SIG-M5 treated with dmso at 0.1 percent for 504 hours (cell line): ENCODE measurements at regions not wholly inside any gene's neighbourhood (a gene's known extent, or its start where the extent isn't known, plus 50 kb on each side); places are given as distances from the start of the nearest gene placed in this dataset.
"Not testable (repeated sequence)": the region's sequence is repeated elsewhere in the genome, so short reads cannot be mapped to it uniquely, and the experiment has no call there.

ENCODE experiments used
- DNase-seq: peaks from one replicate; lab custom pipeline; 2025; ENCODE audit not compliant: unreplicated experiment; lab: John Stamatoyannopoulos, UW

DNA sequence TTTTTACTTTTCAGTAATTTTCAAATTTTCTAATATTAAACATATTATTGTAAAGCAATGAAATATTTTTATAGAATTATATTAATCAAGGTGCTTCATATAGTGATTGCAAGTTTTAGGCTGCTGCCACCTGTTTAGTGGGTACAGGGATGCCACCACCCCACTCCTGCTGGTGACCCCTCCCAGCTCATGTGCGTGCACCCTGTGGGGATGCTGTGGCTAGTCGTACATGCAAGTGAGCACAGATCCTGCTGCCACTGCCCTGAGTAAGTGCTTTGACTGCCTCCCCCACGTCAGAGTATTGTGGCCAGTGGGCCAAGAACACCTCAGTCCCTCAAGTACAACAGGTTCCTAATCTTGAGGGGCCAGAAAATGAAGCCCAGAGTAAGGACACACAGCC, 320.1 kb upstream of the DDI1 start:
- no peak for DNase-seq

DNA sequence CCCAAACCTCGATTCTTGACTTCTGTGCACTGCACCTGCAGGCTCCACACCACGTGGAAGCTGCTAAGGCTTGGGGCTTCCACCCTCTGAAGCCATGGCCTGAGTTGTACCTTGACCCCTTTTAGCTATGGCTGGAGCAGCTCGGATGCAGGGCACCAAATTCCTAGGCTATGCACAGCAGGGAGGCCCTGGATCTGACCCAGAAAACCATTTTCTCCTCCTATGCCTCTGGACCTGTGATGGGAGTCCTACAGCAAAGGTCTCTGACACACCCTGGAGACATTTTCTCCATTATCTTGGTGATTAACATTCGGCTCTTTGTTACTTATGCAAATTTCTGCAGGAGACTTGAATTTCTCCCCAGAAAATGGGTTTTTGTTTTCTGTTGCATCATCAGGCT, 309.2 kb upstream of the DDI1 start:
- no peak for DNase-seq

DNA sequence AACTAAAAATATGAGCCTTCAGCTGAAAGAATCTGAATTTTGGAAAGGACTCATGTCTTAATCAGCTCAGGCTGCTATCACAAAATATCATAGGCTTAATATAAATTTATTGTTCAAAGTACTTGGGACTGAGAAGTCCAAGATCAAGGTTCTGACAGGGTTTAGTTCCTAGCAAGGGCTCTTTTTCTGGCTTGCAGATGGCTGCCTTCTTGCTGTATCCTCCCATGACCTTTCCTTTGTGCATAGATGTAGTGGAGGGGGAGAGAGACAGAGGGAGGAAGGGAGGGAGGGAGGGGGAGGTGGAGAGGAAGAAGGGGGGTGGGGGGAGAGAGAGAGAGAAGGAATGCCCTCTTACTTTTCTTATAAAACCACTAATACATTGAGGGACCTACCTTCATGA, 306.8 kb upstream of the DDI1 start:
- no peak for DNase-seq

DNA sequence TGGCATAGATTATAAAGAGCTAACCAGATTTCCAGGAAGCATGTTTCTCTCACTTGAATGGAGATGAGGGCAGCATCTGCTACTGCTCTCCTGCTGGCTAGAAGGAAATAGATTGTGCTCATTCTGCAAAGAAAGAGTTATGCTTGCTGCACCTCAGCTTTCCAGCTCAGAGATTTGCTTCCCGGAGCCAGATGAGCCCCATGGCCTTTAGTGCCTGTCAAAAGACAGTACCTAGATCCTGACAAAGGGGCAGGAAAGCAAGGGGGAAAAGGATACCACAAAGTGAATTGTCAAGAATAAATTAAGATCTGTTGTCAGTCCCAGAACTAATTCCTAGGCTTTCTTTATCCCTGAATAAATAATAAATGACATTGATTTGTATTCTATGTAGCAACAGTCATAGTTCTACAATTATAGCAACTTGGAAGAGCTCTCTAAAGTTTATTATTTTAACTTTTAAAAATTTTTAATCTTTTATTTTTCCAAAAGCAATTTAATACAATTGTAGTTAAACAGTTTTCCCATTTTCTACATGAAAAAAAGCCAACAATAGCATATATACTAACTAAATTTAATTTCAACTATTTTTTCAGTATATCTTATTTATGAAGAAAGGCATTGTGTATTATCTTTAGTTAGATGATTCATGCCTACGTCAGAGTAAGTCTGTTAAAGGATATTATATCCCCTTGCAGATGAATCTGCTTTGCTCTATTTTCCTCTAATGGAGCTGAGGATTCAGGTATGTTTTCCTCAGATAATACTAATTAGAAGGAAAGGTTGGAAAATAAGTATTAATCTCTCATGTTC, 306.1 kb upstream of the DDI1 start:
- no peak for DNase-seq

DNA sequence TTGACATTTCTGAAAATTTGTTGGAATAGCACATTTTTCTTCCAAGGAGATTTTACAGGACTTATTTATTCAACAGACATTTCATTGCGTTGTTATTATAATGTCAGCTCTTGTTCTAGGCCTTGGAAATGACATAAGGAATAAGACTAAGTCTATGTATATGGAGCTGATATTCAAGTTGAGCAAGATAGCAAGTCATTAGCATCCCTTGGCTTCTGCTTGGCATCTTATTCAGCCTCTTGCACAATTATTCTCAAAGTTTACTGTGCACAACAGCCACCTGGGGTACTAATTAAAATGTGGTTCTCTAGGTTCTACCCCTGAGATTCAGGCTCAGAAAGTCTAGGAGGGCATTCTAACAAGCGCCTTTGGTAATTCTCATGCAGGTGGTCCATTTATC, 304.8 kb upstream of the DDI1 start:
- no peak for DNase-seq

DNA sequence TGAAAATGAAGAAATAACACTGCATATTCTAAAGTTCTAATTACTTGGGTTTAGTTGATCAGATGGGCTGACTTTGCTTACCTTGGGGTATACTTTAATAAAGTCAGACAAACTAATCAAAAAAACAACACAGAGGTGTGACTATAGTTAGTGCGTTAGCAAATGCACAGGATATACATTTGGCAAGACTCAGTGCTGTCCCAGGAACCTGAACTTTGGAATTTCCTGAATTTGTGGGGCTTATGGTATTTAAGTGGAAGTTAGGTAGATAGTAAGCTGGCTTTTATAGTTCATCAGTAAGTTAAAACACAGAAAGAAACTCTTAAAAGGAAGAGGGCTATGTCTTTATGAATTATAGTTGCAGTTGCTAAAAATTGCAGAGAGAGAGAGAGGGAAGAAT, 302.6 kb upstream of the DDI1 start:
- DNase-seq = no peak

DNA sequence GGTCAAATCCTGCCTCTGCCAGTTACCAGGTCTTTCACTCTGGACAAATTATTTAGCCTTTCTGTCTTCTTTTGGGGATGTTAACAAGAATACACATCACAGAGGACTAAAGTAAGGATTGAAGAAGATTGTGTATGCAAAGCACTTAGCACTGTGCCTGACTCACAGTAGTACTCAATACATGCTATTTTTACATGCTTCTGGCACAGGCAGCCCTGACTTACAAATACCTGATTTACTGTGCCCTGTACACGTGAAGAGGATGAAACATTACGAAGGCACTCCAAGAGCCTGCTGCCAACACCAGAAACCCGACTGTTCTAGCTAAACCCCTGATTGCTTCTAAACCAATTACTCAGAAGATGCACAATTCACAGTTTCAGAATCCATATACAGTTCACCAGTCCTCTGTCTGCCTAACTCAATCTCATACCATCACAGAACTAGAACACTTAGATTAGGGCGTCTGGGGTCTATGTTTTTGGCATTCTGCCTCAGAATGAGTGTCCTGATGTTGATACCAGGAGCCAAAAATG, 300.9 kb upstream of the DDI1 start:
- no peak for DNase-seq

DNA sequence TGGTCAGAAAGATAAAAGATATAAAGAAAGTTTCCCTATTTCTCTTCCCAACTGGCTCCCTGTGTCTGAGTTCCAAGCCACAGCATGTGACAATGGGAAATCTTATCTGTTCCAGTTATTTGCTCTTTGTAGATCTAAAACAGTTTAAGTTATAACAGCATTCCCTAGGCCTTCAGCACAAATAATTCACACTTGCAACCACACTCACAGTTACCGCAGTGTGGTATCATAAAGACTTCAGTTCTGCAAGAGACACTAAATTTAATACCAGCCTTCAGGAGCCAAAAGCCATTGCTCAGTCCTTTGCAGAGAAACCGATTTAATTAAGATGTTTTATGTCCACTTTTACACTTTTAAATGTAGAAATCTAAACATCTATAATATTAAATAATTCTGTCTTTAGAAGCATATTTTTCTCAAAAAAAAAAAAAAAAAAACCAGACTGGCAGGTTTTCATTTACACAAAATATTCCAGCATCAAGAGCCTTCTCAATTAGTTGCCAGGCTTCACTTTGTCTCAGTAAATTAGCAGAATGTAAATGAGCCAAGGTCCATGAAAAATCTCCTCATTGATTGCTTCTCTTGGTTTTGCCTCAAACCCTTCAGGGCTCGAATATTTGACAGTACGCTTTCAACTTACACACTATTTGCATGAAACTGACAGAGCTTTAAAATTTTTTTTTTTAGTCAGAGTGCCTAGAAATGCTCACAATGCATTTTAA, 300.0 kb upstream of the DDI1 start:
- no peak for DNase-seq

DNA sequence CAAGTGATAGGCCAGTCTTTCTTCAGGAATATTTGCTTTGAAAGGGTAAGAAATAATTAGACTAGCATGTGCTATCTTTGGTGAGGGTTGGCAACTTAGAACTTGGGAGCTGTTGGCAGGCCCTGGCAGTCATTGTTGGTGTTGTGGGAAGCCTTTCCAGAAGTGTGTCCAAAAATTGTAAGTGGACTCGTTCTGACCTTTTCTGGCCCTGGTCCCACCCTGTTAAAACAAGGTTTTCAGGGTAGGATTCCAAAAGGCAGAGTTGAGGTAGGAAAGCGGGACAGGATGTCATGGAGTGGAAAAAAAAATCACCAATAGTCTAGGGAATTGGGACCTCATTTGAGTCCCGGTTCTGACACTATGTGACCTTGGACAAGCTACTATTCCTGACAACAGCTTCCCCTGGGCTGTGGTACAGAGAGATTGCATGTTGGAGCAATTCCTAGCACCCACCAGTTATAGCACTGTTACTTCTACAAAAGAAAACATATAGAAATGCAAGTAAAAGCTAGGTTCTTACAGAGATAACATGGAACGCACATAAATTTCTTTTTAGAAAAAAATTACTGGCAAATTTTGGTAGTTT, 299.3 kb upstream of the DDI1 start:
- no peak for DNase-seq

DNA sequence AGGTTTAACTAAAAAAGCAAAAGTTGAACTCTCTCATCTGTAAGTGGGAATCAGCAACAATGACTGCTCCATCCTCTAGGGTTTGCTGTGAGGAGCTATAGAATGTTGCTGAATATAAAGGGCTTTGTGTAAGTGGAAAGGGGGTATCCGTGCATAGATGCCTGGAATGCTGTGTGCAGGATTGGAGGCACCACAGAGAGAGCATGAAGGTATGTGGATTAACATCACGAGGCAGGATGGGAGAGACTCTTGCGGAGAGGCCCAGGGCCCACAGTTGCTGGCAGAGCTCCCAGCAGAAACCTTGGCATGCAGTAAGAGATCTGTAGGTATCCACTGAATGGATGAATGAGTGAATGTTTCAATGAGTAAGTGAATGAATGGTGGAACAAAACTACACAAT, 298.7 kb upstream of the DDI1 start:
- no peak for DNase-seq

DNA sequence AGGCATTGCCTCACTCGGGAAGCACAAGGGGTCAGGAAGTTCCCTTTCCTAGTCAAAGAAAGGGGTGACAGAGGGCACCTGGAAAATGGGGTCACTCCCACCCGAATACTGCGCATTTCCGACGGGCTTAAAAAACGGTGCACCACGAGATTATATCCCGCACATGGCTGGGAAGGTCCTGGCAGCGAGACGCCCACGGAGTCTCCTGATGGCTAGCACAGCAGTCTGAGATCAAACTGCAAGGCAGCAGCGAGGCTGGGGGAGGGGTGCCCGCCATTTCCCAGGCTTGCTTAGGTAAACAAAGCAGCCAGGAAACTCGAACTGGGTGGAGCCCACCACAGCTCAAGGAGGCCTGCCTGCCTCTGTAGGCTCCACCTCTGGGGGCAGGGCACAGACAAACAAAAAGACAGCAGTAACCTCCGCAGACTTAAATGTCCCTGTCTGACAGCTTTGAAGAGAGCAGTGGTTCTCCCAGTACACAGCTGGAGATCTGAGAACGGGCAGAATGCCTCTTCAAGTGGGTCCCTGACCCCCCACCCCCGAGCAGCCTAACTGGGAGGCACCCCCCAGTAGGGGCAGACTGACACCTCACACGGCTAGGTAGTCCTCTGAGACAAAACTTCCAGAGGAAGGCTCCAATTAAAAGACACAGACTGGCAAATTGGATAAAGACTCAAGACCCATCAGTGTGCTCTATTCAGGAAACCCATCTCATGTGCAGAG, 297.2 kb upstream of the DDI1 start:
- DNase-seq = not testable (repeated sequence)

DNA sequence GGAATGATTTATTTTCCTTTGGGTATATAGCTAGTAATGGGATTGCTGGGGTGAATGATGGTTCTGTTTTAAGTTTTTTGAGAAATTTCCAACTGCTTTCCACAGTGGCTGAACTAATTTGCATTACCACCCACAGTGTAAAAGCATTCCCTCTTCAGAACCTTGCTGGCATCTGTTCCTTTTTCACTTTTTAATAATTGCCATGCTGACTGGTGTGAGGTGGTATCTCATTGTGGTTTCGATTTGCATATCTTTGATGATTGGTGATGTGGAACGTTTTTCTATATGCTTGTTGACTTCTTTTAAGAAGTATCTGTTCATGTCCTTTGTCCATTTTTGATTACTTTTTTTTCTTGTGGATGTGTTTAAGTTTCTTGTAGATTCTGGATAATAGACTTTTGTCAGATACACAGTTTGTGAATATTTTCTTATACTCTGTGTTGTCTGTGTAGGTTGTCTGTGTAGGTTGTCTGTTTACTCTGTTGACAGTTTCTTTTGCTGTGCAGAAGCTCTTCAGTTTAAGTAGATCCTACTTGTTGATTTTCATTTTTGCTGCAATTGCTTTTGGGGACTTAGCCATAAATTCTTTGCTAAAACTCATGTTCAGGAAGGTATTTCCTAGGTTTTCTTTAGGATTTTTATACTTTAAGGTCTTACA, 291.8 kb upstream of the DDI1 start:
- DNase-seq = no peak

DNA sequence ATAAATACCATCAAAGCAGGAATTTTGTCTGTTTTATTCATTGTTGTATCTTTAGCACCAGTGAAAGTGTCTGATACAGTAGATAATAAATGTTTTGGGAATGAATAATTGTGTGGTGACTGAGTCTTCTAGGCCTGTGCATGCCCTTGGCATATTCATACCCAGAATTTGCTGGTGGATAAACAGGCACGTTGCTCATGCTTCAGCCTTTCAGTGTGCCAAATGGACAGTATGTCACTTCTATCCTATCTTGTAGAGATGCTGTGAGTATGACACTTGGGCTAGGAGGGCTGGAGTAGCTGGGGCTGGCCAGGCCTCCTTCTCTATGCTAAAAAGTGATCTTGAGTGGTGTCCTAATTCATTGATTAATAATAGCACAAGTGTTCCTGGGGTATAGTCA, 287.3 kb upstream of the DDI1 start:
- no peak for DNase-seq

DNA sequence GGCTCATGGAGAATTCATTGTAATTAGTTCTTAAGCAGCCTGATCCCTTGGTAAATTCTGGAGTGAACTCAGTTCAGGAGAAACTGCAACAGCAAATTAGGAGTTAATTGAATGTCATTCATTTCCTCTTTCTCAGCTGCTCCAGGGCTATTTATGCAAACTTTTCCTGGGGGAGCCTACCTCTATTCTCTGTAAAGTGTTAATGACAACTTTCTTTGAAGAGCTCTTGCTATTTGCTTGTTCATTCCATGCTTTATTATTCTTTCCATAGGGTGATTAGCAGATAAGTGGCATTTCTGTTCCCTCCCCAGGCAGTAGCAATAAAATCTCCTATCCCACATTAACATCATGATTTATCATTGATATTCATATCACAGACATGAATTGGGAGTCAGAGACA, 267.6 kb upstream of the DDI1 start:
- no peak for DNase-seq

DNA sequence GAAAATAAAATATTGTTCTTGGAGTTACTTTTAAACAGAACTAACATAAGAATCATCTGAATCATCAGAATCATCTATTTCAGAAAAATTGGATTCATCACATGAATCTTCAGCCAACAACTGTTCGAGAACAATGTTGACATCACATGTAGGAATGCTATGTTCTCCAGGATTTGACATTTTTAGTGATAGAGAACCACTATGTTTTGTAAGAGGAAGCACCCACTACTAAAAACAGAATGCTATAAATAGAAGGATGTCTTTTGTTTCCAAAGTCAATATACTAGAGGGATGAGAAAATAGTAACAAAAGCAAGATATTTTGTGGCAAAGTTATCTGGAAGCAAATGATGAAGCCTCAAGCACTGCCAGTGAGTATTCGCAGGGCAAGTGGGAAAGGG, 263.4 kb upstream of the DDI1 start:
- DNase-seq = no peak

DNA sequence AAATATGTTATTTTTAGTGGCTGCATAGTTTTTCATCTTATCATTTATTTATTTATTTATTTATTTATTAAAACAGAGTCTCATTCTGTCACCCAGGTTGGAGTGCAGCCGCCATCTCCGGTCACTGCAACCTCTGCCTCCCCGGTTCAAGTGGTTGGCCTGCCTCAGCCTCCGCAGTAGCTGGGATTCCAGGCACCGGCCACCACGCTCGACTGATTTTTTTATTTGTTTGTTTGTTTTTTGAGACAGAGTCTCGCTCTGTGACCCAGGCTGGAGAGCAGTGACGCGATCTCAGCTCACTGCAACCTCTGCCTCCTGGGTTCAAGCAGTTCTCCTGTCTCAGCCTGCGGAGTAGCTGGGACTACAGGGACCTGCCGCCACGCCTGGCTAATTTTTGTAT, 262.9 kb upstream of the DDI1 start:
- no peak for DNase-seq

DNA sequence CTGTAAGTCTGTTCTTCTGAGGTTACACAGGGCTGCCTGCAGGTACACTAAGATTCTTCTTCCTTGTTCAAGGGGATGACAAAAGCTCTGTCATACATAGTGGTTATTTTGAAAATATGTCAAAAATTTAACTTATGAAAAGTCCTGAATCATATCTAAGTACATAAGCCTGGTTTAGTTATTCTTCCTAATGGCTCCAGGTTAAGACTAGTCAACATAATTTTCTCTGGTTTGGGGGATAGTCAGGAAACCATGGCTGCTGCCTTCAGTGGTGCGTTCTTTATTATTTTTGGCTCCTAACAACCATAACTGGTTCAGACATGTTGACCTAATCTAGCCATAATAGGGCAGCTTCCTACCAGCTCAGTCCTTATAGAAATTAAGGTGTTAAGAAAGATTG, 257.4 kb upstream of the DDI1 start:
- DNase-seq = no peak

DNA sequence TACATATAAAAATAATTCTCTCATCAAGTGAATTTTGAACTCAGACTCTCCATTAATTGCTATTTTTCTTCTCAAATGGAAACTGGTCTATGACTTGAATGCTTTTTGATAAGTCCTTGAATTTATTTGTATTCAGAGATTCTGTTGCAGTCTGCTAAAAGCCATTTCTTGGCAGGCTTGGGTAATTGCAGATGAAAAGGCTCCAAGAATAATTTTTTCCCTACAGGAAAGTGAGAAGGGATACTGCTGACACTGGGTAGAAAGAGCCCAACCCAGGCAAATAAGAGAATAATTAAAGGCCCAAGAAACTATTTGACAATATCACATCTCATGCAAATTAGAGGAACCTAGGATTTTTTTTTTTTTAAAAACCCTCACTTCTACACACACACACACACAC, 246.5 kb upstream of the DDI1 start:
- no peak for DNase-seq

DNA sequence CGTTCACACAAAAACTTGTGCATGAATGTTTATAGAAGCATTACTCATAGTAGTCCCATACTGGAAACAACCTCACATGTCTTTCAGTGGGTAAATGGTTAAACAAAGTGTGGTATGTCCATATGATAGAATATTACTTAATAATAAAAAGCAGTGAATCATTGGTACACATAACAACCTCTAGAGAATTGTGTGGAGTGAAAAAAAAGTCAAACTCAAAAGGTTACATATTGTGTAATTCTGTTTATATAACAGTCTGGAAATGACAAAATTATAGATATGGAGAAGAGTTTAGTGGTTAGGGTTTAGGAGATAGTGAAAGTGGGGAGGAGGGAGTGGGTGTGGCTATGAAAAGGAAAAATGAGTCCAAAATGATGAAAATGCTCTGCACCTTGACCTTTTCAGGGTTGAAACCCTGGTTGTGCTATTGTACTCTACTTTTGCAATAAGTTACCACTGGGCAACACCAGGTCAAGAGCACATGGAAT, 243.4 kb upstream of the DDI1 start:
- DNase-seq = no peak

DNA sequence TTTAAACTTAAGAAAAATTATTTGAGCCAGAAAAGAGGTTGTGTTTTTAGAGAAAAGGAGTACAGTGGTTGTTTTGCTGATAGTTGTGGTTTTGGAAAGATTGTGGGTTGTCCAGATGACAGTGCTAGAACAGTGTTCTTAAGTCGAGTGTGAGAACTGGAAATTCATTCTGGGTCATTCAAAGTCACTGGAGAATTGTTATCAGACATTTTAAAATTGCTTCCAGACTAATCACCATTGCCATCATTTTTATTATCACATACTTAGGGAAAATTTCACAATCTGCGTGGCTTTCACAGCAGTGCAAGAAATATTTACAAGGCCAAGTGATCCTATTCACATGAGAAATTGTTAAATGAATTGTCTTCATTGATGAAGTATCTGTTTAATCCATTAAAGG, 242.2 kb upstream of the DDI1 start:
- no peak for DNase-seq

DNA sequence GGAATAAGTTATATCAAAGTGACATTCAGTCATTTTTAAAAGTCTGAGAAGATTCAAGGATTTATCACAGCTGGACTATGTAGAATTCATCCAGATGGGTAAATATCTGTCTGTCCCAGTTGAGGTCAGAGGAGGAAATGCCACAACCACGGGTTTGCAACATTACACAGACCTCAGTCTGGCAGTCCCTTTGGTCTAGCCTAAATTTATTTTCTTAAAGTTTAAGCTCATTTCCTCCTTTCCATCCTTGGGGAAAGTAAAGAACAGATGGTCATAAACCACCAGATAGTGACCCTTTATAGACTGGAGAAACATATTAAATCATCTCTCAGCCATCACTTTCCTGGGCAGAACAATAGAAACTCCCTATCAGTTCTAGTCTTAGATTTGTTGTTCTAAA, 238.4 kb upstream of the DDI1 start:
- no peak for DNase-seq
